GM21786 (cell line): ENCODE measurements at regions not wholly inside any gene's neighbourhood (a gene's known extent, or its start where the extent isn't known, plus 50 kb on each side); places are given as distances from the start of the nearest gene placed in this dataset.
"Not testable (repeated sequence)": the region's sequence is repeated elsewhere in the genome, so short reads cannot be mapped to it uniquely, and the experiment has no call there.

Experiments used
- ATAC-seq: cut with Tn5 transposase; IDR thresholded peaks from one replicate; pipeline ENCODE4 v1.9.1; 2021; ENCODE audit not compliant: unreplicated experiment

DNA sequence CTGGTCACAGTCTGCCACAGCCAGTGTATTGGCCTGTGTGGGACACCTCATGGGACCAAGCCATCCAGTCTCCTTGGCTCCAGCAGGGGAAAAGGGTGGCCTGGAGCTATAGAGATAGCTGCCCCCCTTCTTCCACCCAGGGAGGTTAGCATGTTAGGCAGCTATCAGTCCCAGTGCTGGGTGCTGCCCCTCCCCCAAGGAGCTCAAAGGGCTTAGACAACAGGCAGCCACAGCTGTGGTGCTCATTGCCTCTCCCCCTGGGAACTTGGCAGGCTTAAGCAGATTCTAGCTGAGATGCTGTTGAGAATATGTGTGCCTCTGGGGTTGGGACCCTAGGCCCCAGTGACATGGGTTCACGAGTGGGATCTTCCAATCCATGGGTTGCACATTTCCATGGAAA is 226.0 kb upstream of the PTGER4 start:
- no peak for ATAC-seq

- ATAC-seq: no peak
Measured at GRCh38 chr5:40452874-40453624, 226.7 kb upstream of the PTGER4 start.

- ATAC-seq: no peak
Measured at GRCh38 chr5:40447438-40447837, 232.3 kb upstream of the PTGER4 start.

GRCh38 chr5:40446910-40447309 is 232.8 kb upstream of the PTGER4 start:
- no peak for ATAC-seq

DNA sequence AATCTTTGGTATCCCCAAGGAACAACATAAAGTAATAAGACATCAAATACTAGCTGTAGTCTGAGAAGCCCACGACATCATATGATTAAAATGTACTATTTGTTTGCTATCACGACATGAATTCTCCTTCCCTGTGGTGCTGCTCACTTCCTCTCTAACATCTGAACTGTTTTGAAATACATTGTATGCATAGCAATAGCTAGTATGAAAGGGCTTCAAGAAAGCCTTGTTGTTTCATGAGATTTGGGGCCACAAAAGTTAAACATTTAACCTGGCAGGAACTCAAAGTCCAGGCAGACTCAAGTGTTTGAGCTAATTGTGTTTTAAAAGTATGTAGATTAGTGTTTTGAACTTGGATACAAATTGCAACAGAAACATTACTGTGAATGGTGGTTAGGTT is 237.4 kb upstream of the PTGER4 start:
- peak; percentile 35 for ATAC-seq

GRCh38 chr5:40441733-40442132 is 238.0 kb upstream of the PTGER4 start:
- ATAC-seq: no peak

DNA sequence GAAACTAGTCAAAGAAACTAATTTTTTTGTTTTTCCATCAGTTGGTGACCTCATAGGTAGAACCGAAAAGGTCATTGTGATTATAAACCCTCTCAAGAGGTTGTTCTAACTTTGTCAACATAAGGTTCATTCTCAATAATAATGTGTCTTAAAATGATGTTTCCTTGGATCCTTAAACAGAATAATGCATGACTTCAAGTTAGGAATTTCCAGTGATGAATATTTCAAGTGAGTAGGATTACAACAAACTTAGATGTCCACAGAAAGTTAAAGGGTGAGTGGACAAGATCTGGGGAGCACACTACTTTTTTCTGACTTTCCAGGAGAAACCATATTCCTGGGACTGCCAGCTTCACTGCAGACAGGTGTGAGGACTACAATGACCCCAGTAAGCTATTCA is 239.0 kb upstream of the PTGER4 start:
- ATAC-seq: no peak

DNA sequence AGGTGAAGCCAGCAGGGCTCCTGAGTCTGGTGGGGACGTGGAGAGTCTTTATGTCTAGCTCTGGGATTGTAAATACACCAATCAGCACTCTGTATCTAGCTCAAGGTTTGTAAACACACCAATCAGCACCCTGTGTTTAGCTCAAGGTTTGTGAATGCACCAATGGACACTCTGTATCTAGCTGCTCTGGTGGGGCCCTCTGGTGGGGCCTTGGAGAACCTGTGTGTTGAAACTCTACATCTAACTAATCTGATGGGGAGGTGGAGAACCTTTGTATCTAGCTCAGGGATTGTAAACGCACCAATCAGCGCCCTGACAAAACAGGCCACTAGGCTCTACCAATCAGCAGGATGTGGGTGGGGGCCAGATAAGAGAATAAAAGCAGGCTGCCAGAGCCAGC is 240.6 kb upstream of the PTGER4 start:
- not testable (repeated sequence) for ATAC-seq

GRCh38 chr5:40438646-40439045 is 241.1 kb upstream of the PTGER4 start:
- ATAC-seq: not testable (repeated sequence)

DNA sequence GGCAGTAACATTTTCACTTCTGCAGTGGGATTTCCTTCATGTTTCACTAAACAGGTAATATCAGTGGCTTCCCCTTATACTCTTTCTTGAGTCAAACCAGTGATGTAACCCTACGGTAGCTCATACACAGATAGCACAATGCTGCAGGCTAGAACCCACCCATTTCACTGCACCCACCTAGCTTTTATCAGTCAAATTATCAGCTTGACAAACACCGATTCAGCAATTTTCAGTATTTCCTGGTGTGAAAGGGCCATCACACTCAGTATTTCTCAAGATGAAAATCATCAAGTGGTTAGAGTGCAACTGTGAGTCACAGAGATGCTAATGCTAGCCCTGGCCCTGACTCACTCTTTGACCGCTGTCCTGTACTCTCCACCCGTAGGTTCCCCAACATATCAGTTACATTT is 242.3 kb upstream of the PTGER4 start:
- peak; percentile 60 for ATAC-seq

DNA sequence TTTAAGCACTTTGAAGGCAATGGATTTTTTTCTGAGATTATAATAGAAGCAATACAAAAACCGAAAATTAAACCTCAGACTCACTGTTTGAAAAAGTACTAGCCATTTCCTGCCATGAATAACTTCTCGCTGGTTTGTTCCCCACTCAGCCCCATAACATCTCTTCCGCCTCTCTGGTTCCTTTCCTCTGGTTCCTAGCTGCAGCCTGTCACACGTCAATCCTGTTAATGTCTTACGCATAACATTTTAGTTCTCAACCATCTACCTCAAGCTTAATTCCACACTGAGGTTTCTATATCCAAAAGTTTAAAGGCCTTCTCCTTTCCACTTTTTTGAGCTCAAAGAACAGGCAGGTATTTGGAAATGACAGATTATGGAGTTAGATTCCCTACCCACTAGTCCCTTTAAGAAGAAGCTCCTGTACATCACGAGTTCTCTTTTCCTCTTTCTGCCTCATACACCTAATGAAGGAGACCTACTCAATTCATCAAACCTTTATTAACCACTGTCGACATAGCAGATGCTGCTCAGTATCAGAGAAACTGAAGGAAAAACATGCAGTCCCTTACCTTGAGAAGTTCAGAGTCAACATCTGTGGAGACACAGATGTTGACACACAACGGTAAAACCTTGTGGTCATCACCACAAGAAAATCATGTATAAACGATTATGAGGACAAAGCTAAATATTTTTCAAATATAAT is 243.0 kb upstream of the PTGER4 start:
- peak; percentile 69 for ATAC-seq

DNA sequence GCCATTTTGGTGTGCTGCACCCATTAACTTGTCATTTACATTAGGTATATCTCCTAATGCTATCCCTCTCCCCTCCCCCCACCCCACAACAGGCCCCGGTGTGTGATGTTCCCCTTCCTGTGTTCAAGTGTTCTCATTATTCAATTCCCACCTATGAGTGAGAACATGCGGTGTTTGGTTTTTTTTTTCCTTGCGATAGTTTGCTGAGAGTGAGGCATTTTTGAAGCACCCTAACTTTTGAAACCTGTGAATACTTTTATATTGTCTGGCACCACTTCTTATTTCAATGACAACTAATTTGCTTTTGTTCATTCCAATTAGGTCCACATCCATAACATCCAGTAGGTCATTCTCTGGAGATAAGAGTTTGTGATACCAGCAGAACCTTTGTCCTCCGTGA is 244.0 kb upstream of the PTGER4 start:
- ATAC-seq: not testable (repeated sequence)

- no peak for ATAC-seq
Measured at GRCh38 chr5:40432836-40433235, 246.9 kb upstream of the PTGER4 start.

- no peak for ATAC-seq
Measured at GRCh38 chr5:40431734-40432133, 248.0 kb upstream of the PTGER4 start.

DNA sequence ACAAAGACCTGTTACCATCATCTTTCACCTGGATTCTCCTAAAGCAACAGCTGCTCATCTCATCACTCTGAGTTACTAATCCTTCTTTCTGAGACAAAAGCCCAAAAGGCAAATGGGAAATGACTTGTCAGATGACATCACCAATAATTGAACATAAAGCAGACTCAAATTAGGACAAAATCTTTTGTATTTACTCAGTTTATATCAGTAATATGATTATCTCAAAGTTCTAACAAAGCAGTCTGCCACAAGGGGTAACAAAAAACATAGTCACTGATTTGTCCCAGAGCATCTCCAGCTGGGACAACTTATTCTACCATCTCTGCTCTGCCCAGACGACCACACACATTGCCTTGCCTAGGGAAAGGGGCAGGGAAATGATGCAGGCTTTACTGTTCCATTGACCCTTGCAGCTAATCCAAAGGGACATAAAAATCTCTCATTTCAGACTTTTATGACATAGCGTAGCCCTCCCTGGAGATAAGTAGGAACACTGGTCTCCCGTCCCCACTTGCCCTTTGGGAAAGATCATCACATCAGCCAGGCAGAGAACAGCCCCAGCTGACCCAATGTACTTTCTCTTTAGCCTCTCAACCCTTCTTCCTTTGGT is 249.5 kb upstream of the PTGER4 start:
- no peak for ATAC-seq

GRCh38 chr5:40429258-40430100 is 250.2 kb upstream of the PTGER4 start:
- no peak for ATAC-seq

DNA sequence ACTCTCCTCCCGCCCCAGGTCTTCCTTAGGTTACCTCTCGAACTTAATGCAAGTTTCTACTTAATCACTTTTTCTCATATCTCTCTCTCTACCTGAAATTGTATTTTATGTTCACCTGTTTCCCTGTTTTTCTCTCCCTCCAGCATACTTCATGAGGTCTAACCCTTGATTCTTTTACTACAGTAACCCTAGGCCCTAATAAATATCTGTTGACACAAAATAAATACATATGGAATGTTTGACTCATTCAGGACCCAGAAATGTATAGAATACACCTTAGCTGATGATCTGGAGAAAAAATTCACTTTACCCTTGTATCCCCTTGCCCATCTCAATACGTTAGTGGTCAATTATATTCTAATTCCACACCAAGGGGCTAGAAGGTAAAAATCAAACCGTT is 250.9 kb upstream of the PTGER4 start:
- no peak for ATAC-seq

DNA sequence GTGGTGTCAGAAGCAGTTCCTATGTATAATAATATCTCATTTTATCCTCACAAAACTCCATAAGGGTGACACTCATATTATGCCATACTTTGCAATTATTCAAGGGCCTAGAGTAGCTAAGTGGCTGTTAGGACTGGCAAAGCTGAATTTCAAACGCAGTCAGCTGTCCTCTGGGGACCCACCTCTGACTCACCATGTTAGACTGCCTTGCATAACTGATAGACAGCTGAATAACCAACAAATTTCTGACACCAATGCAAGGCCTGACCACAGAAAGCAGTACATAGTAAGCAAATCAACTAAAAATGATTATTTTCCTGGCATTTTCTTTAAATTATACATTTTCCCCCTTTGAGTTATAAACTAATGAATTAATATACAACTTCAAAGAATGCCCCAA is 251.6 kb upstream of the PTGER4 start:
- peak; percentile 69 for ATAC-seq

- not testable (repeated sequence) for ATAC-seq
Measured at GRCh38 chr5:40417046-40417810, 262.5 kb upstream of the PTGER4 start.

GRCh38 chr5:40416588-40416987 is 263.1 kb upstream of the PTGER4 start:
- ATAC-seq: no peak
